IMR-90 (cell line): ENCODE measurements at regions not wholly inside any gene's neighbourhood (a gene's known extent, or its start where the extent isn't known, plus 50 kb on each side); places are given as distances from the start of the nearest gene placed in this dataset.

Experiments
- ATAC-seq: fragments of 200-7000 bp; cut with Tn5 transposase; 2 replicates; pipeline ENCODE4 v1.9.1; 2020; ENCODE audit warnings: low read depth, mild to moderate bottlenecking, moderate library complexity
- BruUV-seq: library from RNA; stranded (reverse); fragments of 400-500 nt; replicated peaks from 2 replicates; lab custom pipeline; 2021; lab: Mats Ljungman, UMichigan
- CTCF ChIA-PET: fragments of 300-600 bp; formaldehyde crosslinking; extraction: SDS; loops from one replicate; lab custom pipeline; 2021; ENCODE audit warnings: antibody characterized with exemption; lab: Yijun Ruan, JAX
- POLR2A ChIA-PET: fragments of 300-600 bp; sonication (Branson Sonifier 250); formaldehyde crosslinking; loops from one replicate; lab custom pipeline; 2022; ENCODE audit warnings: antibody characterized with exemption; ENCODE audit not compliant: unreplicated experiment; lab: Charles Lee
- DNase-seq: peaks from one replicate; pipeline ENCODE4 v3.0.0; 2013
- H2AFZ ChIP-seq: replicated peaks from 2 replicates; pipeline ENCODE3; 2013; ENCODE audit warnings: low read length, mild to moderate bottlenecking; ENCODE audit not compliant: poor library complexity
- H2AK5ac ChIP-seq: 2 replicates; pipeline ENCODE4 v1.6.1; 2013; ENCODE audit warnings: low read depth, low read length, inconsistent platforms
- H2AK9ac ChIP-seq: replicated peaks from 2 replicates; pipeline ENCODE3; 2013; ENCODE audit warnings: mild to moderate bottlenecking, low read depth, low read length, moderate library complexity; ENCODE audit not compliant: poor library complexity
- H2BK120ac ChIP-seq: 2 replicates; pipeline ENCODE4 v1.6.1; 2013; ENCODE audit warnings: low read depth, low read length, inconsistent platforms
- H2BK15ac ChIP-seq: 3 replicates; pipeline ENCODE4 v1.6.1; 2013; ENCODE audit warnings: low read depth, low read length, inconsistent platforms
- H2BK20ac ChIP-seq: 2 replicates; pipeline ENCODE4 v1.6.1; 2013; ENCODE audit warnings: low read depth, mild to moderate bottlenecking, inconsistent platforms, low read length, moderate library complexity
- H2BK5ac ChIP-seq: 2 replicates; pipeline ENCODE4 v1.6.1; 2013; ENCODE audit warnings: mild to moderate bottlenecking, low read depth, low read length, inconsistent platforms; ENCODE audit not compliant: poor library complexity, severe bottlenecking
- H3K14ac ChIP-seq: replicated peaks from 2 replicates; pipeline ENCODE4 v1.6.1; 2013; ENCODE audit warnings: low read depth, low read length, inconsistent platforms
- H3K18ac ChIP-seq: 2 replicates; pipeline ENCODE4 v1.6.1; 2013; ENCODE audit warnings: low read depth, low read length, control low read depth
- H3K23ac ChIP-seq: 2 replicates; pipeline ENCODE4 v1.6.1; 2013; ENCODE audit warnings: low read depth, low read length, inconsistent platforms
- H3K27ac ChIP-seq: 2 replicates; pipeline ENCODE4 v1.5.1; 2013; ENCODE audit warnings: mild to moderate bottlenecking, control low read depth, low read length; ENCODE audit not compliant: insufficient read depth
- H3K27me3 ChIP-seq: 2 replicates; pipeline ENCODE4 v1.6.1; 2013; ENCODE audit warnings: low read length; ENCODE audit not compliant: control insufficient read depth, insufficient read depth
- H3K36me3 ChIP-seq: 2 replicates; pipeline ENCODE4 v1.6.1; 2013; ENCODE audit warnings: low read length, mixed read lengths; ENCODE audit not compliant: control insufficient read depth, insufficient read depth
- H3K4ac ChIP-seq: 2 replicates; pipeline ENCODE4 v1.6.1; 2013; ENCODE audit warnings: low read depth, low read length, inconsistent platforms
- H3K4me1 ChIP-seq: 2 replicates; pipeline ENCODE4 v1.6.1; 2013; ENCODE audit warnings: low read length, mixed read lengths; ENCODE audit not compliant: control insufficient read depth, insufficient read depth
- H3K4me2 ChIP-seq: 2 replicates; pipeline ENCODE4 v1.6.1; 2013; ENCODE audit warnings: low read depth, mild to moderate bottlenecking, control low read depth, low read length, moderate library complexity
- H3K4me3 ChIP-seq: 2 replicates; pipeline ENCODE4 v1.5.1; 2013; ENCODE audit warnings: low read depth, mild to moderate bottlenecking, control low read depth, low read length, moderate library complexity; ENCODE audit not compliant: insufficient read depth
- H3K56ac ChIP-seq: 2 replicates; pipeline ENCODE4 v1.6.1; 2013; ENCODE audit warnings: low read length, inconsistent platforms; ENCODE audit not compliant: insufficient read depth; ENCODE audit errors: extremely low read depth
- H3K79me1 ChIP-seq, 2 experiments: 2 replicates each; pipeline ENCODE4 v1.6.1; 2013; ENCODE audit warnings: low read length in 2 of 2, inconsistent platforms in 1 of 2, low read depth in 1 of 2
- H3K9ac ChIP-seq: 2 replicates; pipeline ENCODE4 v1.6.1; 2013; ENCODE audit warnings: low read depth, low read length, control low read depth
- H3K9me1 ChIP-seq: 2 replicates; pipeline ENCODE4 v1.6.1; 2013; ENCODE audit warnings: low read length, inconsistent platforms; ENCODE audit not compliant: insufficient read depth
- H3K9me3 ChIP-seq: 2 replicates; pipeline ENCODE4 v1.6.1; 2013; ENCODE audit warnings: low read length; ENCODE audit not compliant: control insufficient read depth, insufficient read depth
- H4K20me1 ChIP-seq: 2 replicates; pipeline ENCODE4 v1.6.1; 2013; ENCODE audit warnings: low read length, inconsistent platforms; ENCODE audit not compliant: insufficient read depth
- H4K5ac ChIP-seq: 2 replicates; pipeline ENCODE4 v1.6.1; 2013; ENCODE audit warnings: mild to moderate bottlenecking, low read depth, low read length, control low read depth
- H4K8ac ChIP-seq, 2 experiments: 2 replicates each; pipeline ENCODE4 v1.6.1; 2013; ENCODE audit warnings: low read depth in 2 of 2, low read length in 2 of 2, control low read depth in 1 of 2, inconsistent platforms in 1 of 2
- H4K91ac ChIP-seq: 2 replicates; pipeline ENCODE4 v1.6.1; 2013; ENCODE audit warnings: low read depth, low read length, inconsistent platforms; ENCODE audit not compliant: insufficient read depth
- BHLHE40 ChIP-seq: fragments of 150-350 bp; IDR thresholded peaks from 2 replicates; pipeline ENCODE4 v1.6.1; 2016; ENCODE audit warnings: mild to moderate bottlenecking, low read depth, low read length
- CEBPB ChIP-seq: IDR thresholded peaks from 2 replicates; pipeline ENCODE4 v1.6.1; 2012; ENCODE audit warnings: low read depth, low read length, improper control_type of control experiment
- CHD1 ChIP-seq: IDR thresholded peaks from 2 replicates; pipeline ENCODE4 v1.6.1; 2012; ENCODE audit warnings: low read depth, low read length, improper control_type of control experiment
- CTCF ChIP-seq: conservative IDR thresholded peaks from 2 replicates; pipeline ENCODE4 v1.5.1; 2012; ENCODE audit warnings: mild to moderate bottlenecking, low read depth, low read length, improper control_type of control experiment
- ELK1 ChIP-seq: fragments of 150-350 bp; IDR thresholded peaks from 2 replicates; pipeline ENCODE4 v1.6.1; 2016; ENCODE audit warnings: low read depth, mild to moderate bottlenecking, low read length, moderate library complexity, borderline replicate concordance
- FOS ChIP-seq: fragments of 150-350 bp; IDR thresholded peaks from 2 replicates; pipeline ENCODE4 v1.6.1; 2016; ENCODE audit warnings: low read depth, low read length
- MAFK ChIP-seq: IDR thresholded peaks from 2 replicates; pipeline ENCODE4 v1.6.1; 2012; ENCODE audit warnings: low read depth, low read length, improper control_type of control experiment
- MAZ ChIP-seq: IDR thresholded peaks from 2 replicates; pipeline ENCODE4 v1.6.1; 2012; ENCODE audit warnings: low read depth, mild to moderate bottlenecking, low read length, improper control_type of control experiment, moderate library complexity, borderline replicate concordance
- MXI1 ChIP-seq: IDR thresholded peaks from 2 replicates; pipeline ENCODE4 v1.6.1; 2012; ENCODE audit warnings: low read depth, mild to moderate bottlenecking, low read length, moderate library complexity, borderline replicate concordance
- NFE2L2 ChIP-seq: fragments of 150-350 bp; IDR thresholded peaks from 2 replicates; pipeline ENCODE4 v1.6.1; 2016; ENCODE audit warnings: low read depth, mild to moderate bottlenecking, low read length
- POLR2A ChIP-seq: IDR thresholded peaks from 2 replicates; pipeline ENCODE4 v1.6.1; 2012; ENCODE audit warnings: mild to moderate bottlenecking, low read depth, low read length
- RAD21 ChIP-seq: IDR thresholded peaks from 2 replicates; pipeline ENCODE4 v1.6.1; 2012; ENCODE audit warnings: low read length, improper control_type of control experiment
- RCOR1 ChIP-seq: IDR thresholded peaks from 2 replicates; pipeline ENCODE4 v1.6.1; 2012; ENCODE audit warnings: mild to moderate bottlenecking, low read length, improper control_type of control experiment; ENCODE audit not compliant: insufficient replicate concordance
- RFX5 ChIP-seq: IDR thresholded peaks from 2 replicates; pipeline ENCODE4 v1.8.0; 2012; ENCODE audit warnings: low read depth, mild to moderate bottlenecking, low read length, moderate library complexity
- SMC3 ChIP-seq: fragments of 150-350 bp; IDR thresholded peaks from 2 replicates; pipeline ENCODE4 v1.6.1; 2016; ENCODE audit warnings: low read depth, mild to moderate bottlenecking, antibody characterized with exemption, low read length, moderate library complexity
- USF2 ChIP-seq: fragments of 150-350 bp; IDR thresholded peaks from 2 replicates; pipeline ENCODE4 v1.6.1; 2017; ENCODE audit warnings: mild to moderate bottlenecking, antibody characterized with exemption, low read length, low read depth
- WGBS, 2 experiments: methylation state at CpG; one replicate each; pipeline versions ENCODE4 v1.1.5 to v1.1.7; 2013; ENCODE audit warnings: missing lambda C conversion rate in 2 of 2; ENCODE audit not compliant: insufficient read length in 1 of 2; ENCODE audit errors: extremely low coverage in 2 of 2; 5-methylcytosine and 5-hydroxymethylcytosine counted together
- dilution Hi-C: fragments of 300-500 bp; cut with HindIII; formaldehyde crosslinking; loops from one replicate; pipeline ENCODE4 v1.14.3; 2018; ENCODE audit warnings: low sequenced_read_pairs; ENCODE audit not compliant: unreplicated experiment
- in situ Hi-C: fragments of 300-500 bp; cut with MboI; formaldehyde crosslinking; loops from 3 replicates; pipeline ENCODE4 v1.14.3; 2019; ENCODE audit warnings: low sequenced_read_pairs, inconsistent platforms, mixed read lengths
- intact Hi-C: fragments of 100-400 bp; cut with micrococcal nuclease; formaldehyde crosslinking; loops from 2 replicates; pipeline ENCODE4 v1.10.0; 2022

GRCh38 chr3:106466881-106467280 lies 598.1 kb upstream of the CBLB start:
- H3K14ac ChIP-seq = no peak overlapping the region
- no peaks in the 10 kb centered on the region for H4K20me1 ChIP-seq
- no peak overlapping the region for H4K5ac ChIP-seq
- H3K79me1 ChIP-seq = no peaks in the 10 kb centered on the region
- H4K8ac ChIP-seq = no peak overlapping the region
- no peaks in the 10 kb centered on the region for H3K4me1 ChIP-seq
- no peaks in the 10 kb centered on the region for H3K27me3 ChIP-seq
- DNase-seq (no peak), ATAC-seq (no peak)
- no peaks in the 10 kb centered on the region; the same call in 1 of the 2 replicates for H3K9me3 ChIP-seq
- H3K56ac ChIP-seq = no peak overlapping the region
- no peak overlapping the region for H2BK5ac ChIP-seq
- H2BK15ac ChIP-seq = no peak overlapping the region
- H3K27ac ChIP-seq = no peak overlapping the region
- no peak overlapping the region for H2BK120ac ChIP-seq
- intact Hi-C loops (no loop called here), dilution Hi-C loops (no loop called here), in situ Hi-C loops (no loop called here)
- H3K36me3 ChIP-seq = no peaks in the 10 kb centered on the region
- CTCF ChIA-PET = no interaction called here
- H2BK20ac ChIP-seq = no peak overlapping the region
- H3K9me1 ChIP-seq = no peaks in the 10 kb centered on the region
- H3K4me3 ChIP-seq = no peak overlapping the region
- H3K4me2 ChIP-seq = no peak overlapping the region
- WGBS, 2 experiments = no CpG with 5 or more reads among the region's 2 CpGs
- BruUV-seq = no TSS peak
- no peak overlapping the region for H3K9ac ChIP-seq
- H2AFZ ChIP-seq = no peak overlapping the region
- H2AK9ac ChIP-seq = no peak overlapping the region
- TF ChIP-seq RFX5 (no peak), CHD1 (no peak), MAFK (no peak), ELK1 (no peak), MAZ (no peak), MXI1 (no peak), POLR2A (no peak), USF2 (no peak), FOS (no peak), CTCF (no peak), SMC3 (no peak), CEBPB (no peak), NFE2L2 (no peak), BHLHE40 (no peak), RAD21 (no peak), RCOR1 (no peak)
- POLR2A ChIA-PET = no interaction called here
- no peak overlapping the region for H2AK5ac ChIP-seq
- no peak overlapping the region for H3K18ac ChIP-seq
- H4K91ac ChIP-seq = no peak overlapping the region
- H3K4ac ChIP-seq = no peak overlapping the region
- H3K23ac ChIP-seq = no peak overlapping the region
